ENCODE measurements at regions not wholly inside any gene's neighbourhood (a gene's known extent, or its start where the extent isn't known, plus 50 kb on each side); places are given as distances from the start of the nearest gene placed in this dataset.

- TF ChIP-seq POLR2A (IDR thresholded peaks at IDR 0.05) = no peak
- TF ChIP-seq, protein P1, sequence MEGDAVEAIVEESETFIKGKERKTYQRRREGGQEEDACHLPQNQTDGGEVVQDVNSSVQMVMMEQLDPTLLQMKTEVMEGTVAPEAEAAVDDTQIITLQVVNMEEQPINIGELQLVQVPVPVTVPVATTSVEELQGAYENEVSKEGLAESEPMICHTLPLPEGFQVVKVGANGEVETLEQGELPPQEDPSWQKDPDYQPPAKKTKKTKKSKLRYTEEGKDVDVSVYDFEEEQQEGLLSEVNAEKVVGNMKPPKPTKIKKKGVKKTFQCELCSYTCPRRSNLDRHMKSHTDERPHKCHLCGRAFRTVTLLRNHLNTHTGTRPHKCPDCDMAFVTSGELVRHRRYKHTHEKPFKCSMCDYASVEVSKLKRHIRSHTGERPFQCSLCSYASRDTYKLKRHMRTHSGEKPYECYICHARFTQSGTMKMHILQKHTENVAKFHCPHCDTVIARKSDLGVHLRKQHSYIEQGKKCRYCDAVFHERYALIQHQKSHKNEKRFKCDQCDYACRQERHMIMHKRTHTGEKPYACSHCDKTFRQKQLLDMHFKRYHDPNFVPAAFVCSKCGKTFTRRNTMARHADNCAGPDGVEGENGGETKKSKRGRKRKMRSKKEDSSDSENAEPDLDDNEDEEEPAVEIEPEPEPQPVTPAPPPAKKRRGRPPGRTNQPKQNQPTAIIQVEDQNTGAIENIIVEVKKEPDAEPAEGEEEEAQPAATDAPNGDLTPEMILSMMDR (IDR thresholded peaks at IDR 0.05 in 4 of 5, conservative IDR thresholded peaks at IDR 0.05 in 1 of 5) = no peak
These were observed 162.3 kb upstream of the MAOA start for GRCh38 chrX:43493756-43494155.
